ENCODE measurements at regions not wholly inside any gene's neighbourhood (a gene's known extent, or its start where the extent isn't known, plus 50 kb on each side); places are given as distances from the start of the nearest gene placed in this dataset.

GRCh38 chr7:47132471-47132870, 449.4 kb downstream of the TNS3 start:
- no peak overlapping the region for H2AK5ac ChIP-seq (ENCODE audit: low read depth, low read length)
- H3K4ac ChIP-seq (ENCODE audit: low read depth, low read length): no peak overlapping the region
- H3K18ac ChIP-seq (ENCODE audit: low read depth, low read length): no peak overlapping the region
- H4K91ac ChIP-seq (ENCODE audit: insufficient read depth, low read depth, low read length): no peak overlapping the region
- H3K4me1 ChIP-seq (ENCODE audit: control insufficient read depth, insufficient read depth, low read length): no peaks in the 10 kb centered on the region
- DNase-seq: peak; percentile 21
- ChIA-PET CTCF (no interaction called here), POLR2A (ENCODE audit: unreplicated experiment) (no interaction called here)
- in situ Hi-C loops (cut with MboI; ENCODE audit: low sequenced_read_pairs): no loop called here
- peak; percentile 42; the same call in 1 of the 2 replicates for ATAC-seq (ENCODE audit: low read depth)
- no peak overlapping the region for H2BK5ac ChIP-seq (ENCODE audit: low read depth, low read length, poor library complexity, severe bottlenecking)
- no peak overlapping the region for H2BK120ac ChIP-seq (ENCODE audit: low read depth, low read length)
- no peak overlapping the region for H4K5ac ChIP-seq (ENCODE audit: low read depth, low read length)
- no peaks in the 10 kb centered on the region for H3K36me3 ChIP-seq (ENCODE audit: control insufficient read depth, insufficient read depth, low read length)
- no peak overlapping the region for H2BK20ac ChIP-seq (ENCODE audit: low read depth, low read length)
- no TSS peak for BruUV-seq (replicated peaks)
- H3K9ac ChIP-seq (ENCODE audit: low read depth, low read length): no peak overlapping the region
- dilution Hi-C loops (cut with HindIII; ENCODE audit: low sequenced_read_pairs, unreplicated experiment): no loop called here
- H3K9me3 ChIP-seq (ENCODE audit: control insufficient read depth, insufficient read depth, low read length): no peaks in the 10 kb centered on the region
- H3K27me3 ChIP-seq (ENCODE audit: control insufficient read depth, insufficient read depth, low read length): no peaks in the 10 kb centered on the region
- intact Hi-C loops (cut with micrococcal nuclease): no loop called here
- H3K23ac ChIP-seq (ENCODE audit: low read depth, low read length): no peak overlapping the region
- no peak overlapping the region for H4K8ac ChIP-seq (ENCODE audit: low read depth in 2 of 2, low read length in 2 of 2)
- H3K27ac ChIP-seq (ENCODE audit: insufficient read depth, low read length): no peak overlapping the region
- TF ChIP-seq SMC3 (IDR thresholded peaks at IDR 0.05; ENCODE audit: low read depth, low read length): no peak
- no peak overlapping the region for H3K56ac ChIP-seq (ENCODE audit: extremely low read depth, insufficient read depth, low read length)
- no peak overlapping the region for H2BK15ac ChIP-seq (ENCODE audit: low read depth, low read length)
- H3K9me1 ChIP-seq (ENCODE audit: insufficient read depth, low read length): no peaks in the 10 kb centered on the region
- WGBS, 2 experiments (ENCODE audit: extremely low coverage in 2 of 2, insufficient read length in 1 of 2): no CpG with 5 or more reads among the region's 1 CpG
- H3K79me1 ChIP-seq (ENCODE audit: low read depth in 1 of 2, low read length in 2 of 2): no peaks in the 10 kb centered on the region
- no peak overlapping the region for H2AFZ ChIP-seq (replicated peaks; ENCODE audit: low read length, poor library complexity)
- no peak overlapping the region for H3K4me2 ChIP-seq (ENCODE audit: low read depth, low read length)
- no peak overlapping the region for H3K14ac ChIP-seq (replicated peaks; ENCODE audit: low read depth, low read length)
- H3K4me3 ChIP-seq (ENCODE audit: insufficient read depth, low read depth, low read length): no peak overlapping the region
- H4K20me1 ChIP-seq (ENCODE audit: insufficient read depth, low read length): no peaks in the 10 kb centered on the region
- H2AK9ac ChIP-seq (replicated peaks; ENCODE audit: low read depth, low read length, poor library complexity): no peak overlapping the region

Data from IMR-90 (cell line).